ENCODE measurements at regions not wholly inside any gene's neighbourhood (a gene's known extent, or its start where the extent isn't known, plus 50 kb on each side); places are given as distances from the start of the nearest gene placed in this dataset.

GRCh38 chr6:150797949-150798348 lies 67.6 kb upstream of the MTHFD1L start:
- TF ChIP-seq EP300 (IDR thresholded peaks at IDR 0.05; ENCODE audit: borderline replicate concordance) (no peak), USF1 (IDR thresholded peaks at IDR 0.05) (no peak), FOXM1 (IDR thresholded peaks at IDR 0.05; ENCODE audit: borderline replicate concordance, low read depth) (no peak), MAX (IDR thresholded peaks at IDR 0.05) (no peak), EGR1 (IDR thresholded peaks at IDR 0.05) (no peak), RAD21 (IDR thresholded peaks at IDR 0.05; ENCODE audit: low read depth) (no peak), TAF1 (IDR thresholded peaks at IDR 0.05; ENCODE audit: low read depth) (no peak), TCF12 (IDR thresholded peaks at IDR 0.05; ENCODE audit: low read depth) (no peak), REST (IDR thresholded peaks at IDR 0.05; ENCODE audit: low read depth) (no peak), YY1 (IDR thresholded peaks at IDR 0.05; ENCODE audit: low read depth) (no peak), CREB1 (IDR thresholded peaks at IDR 0.05; ENCODE audit: low read depth) (no peak), NFIC (IDR thresholded peaks at IDR 0.05) (no peak), TEAD4 (IDR thresholded peaks at IDR 0.05) (no peak), CEBPB (IDR thresholded peaks at IDR 0.05) (no peak), ZBTB7A (IDR thresholded peaks at IDR 0.05; ENCODE audit: low read depth) (no peak)

- TF ChIP-seq REST (IDR thresholded peaks at IDR 0.05; ENCODE audit: low read depth) (no peak), TEAD4 (IDR thresholded peaks at IDR 0.05) (no peak), CEBPB (IDR thresholded peaks at IDR 0.05) (no peak), EP300 (IDR thresholded peaks at IDR 0.05; ENCODE audit: borderline replicate concordance) (no peak), YY1 (IDR thresholded peaks at IDR 0.05; ENCODE audit: low read depth) (no peak)
Measured at GRCh38 chr6:150799276-150799805, 66.2 kb upstream of the MTHFD1L start.

- TF ChIP-seq EP300 (IDR thresholded peaks at IDR 0.05; ENCODE audit: borderline replicate concordance) = no peak
- no peak for TF ChIP-seq NFIC (IDR thresholded peaks at IDR 0.05)
Measured at GRCh38 chr6:150800674-150801314, 64.7 kb upstream of the MTHFD1L start.

- TF ChIP-seq TCF12 (IDR thresholded peaks at IDR 0.05; ENCODE audit: low read depth) (no peak), TEAD4 (IDR thresholded peaks at IDR 0.05) (no peak), EP300 (IDR thresholded peaks at IDR 0.05; ENCODE audit: borderline replicate concordance) (no peak), TAF1 (IDR thresholded peaks at IDR 0.05; ENCODE audit: low read depth) (no peak), USF1 (IDR thresholded peaks at IDR 0.05) (no peak), FOXM1 (IDR thresholded peaks at IDR 0.05; ENCODE audit: borderline replicate concordance, low read depth) (no peak), ZBTB7A (IDR thresholded peaks at IDR 0.05; ENCODE audit: low read depth) (no peak), NFIC (IDR thresholded peaks at IDR 0.05) (no peak), MAX (IDR thresholded peaks at IDR 0.05) (no peak), CEBPB (IDR thresholded peaks at IDR 0.05) (no peak)
Measured at GRCh38 chr6:150806790-150807189, 58.7 kb upstream of the MTHFD1L start.

- TF ChIP-seq EP300 (IDR thresholded peaks at IDR 0.05; ENCODE audit: borderline replicate concordance) = peak; percentile 66
- no peak for TF ChIP-seq REST (IDR thresholded peaks at IDR 0.05; ENCODE audit: low read depth)
- no peak for TF ChIP-seq USF1 (IDR thresholded peaks at IDR 0.05)
- peak; percentile 53 for TF ChIP-seq NFIC (IDR thresholded peaks at IDR 0.05)
- peak; percentile 19; the same call in 1 of the 2 replicates for TF ChIP-seq RAD21 (IDR thresholded peaks at IDR 0.05; ENCODE audit: low read depth)
- TF ChIP-seq TCF12 (IDR thresholded peaks at IDR 0.05; ENCODE audit: low read depth) = peak; percentile 81
- no peak for TF ChIP-seq YY1 (IDR thresholded peaks at IDR 0.05; ENCODE audit: low read depth)
- TF ChIP-seq TEAD4 (IDR thresholded peaks at IDR 0.05) = peak; percentile 56; the same call in 1 of the 2 replicates
- peak; percentile 49; the same call in 1 of the 2 replicates for TF ChIP-seq EGR1 (IDR thresholded peaks at IDR 0.05)
- TF ChIP-seq FOXM1 (IDR thresholded peaks at IDR 0.05; ENCODE audit: borderline replicate concordance, low read depth) = no peak
- TF ChIP-seq ZBTB7A (IDR thresholded peaks at IDR 0.05; ENCODE audit: low read depth) = no peak
- TF ChIP-seq CREB1 (IDR thresholded peaks at IDR 0.05; ENCODE audit: low read depth) = peak; percentile 33; the same call in 1 of the 2 replicates
- TF ChIP-seq MAX (IDR thresholded peaks at IDR 0.05) = 0 out of 2 replicates have a peak, but pooled peaks have one; percentile 33
- 0 out of 2 replicates have a peak, but pooled peaks have one; percentile 14 for TF ChIP-seq CEBPB (IDR thresholded peaks at IDR 0.05)
- TF ChIP-seq TAF1 (IDR thresholded peaks at IDR 0.05; ENCODE audit: low read depth) = no peak
Measured at GRCh38 chr6:150813319-150813992, 52.0 kb upstream of the MTHFD1L start.
